GM12878 (cell line): ENCODE measurements at regions not wholly inside any gene's neighbourhood (a gene's known extent, or its start where the extent isn't known, plus 50 kb on each side); places are given as distances from the start of the nearest gene placed in this dataset.

Experiments
- ATAC-seq: fragments of 200-7000 bp; cut with Tn5 transposase; 3 replicates; pipeline ENCODE4 v1.9.1; 2020; ENCODE audit warnings: mild to moderate bottlenecking, moderate library complexity
- BruUV-seq: library from RNA; stranded (reverse); fragments of 400-500 nt; replicated peaks from 2 replicates; lab custom pipeline; 2021; lab: Mats Ljungman, UMichigan
- CTCF ChIA-PET: fragments of 300-600 bp; sonication (Branson Sonifier 250); formaldehyde crosslinking; extraction: SDS; loops from one replicate; lab custom pipeline; 2021; ENCODE audit warnings: inconsistent platforms; lab: Yijun Ruan, JAX
- POLR2A ChIA-PET: fragments of 350-600 bp; formaldehyde crosslinking; extraction: SDS; loops from one replicate; lab custom pipeline; 2021; ENCODE audit warnings: inconsistent platforms; lab: Charles Lee
- RAD21 ChIA-PET: fragments of 300-600 bp; sonication (Branson Sonifier 250); formaldehyde crosslinking; loops from one replicate; lab custom pipeline; 2023; ENCODE audit warnings: antibody characterized with exemption; ENCODE audit not compliant: unreplicated experiment; lab: Charles Lee
- SMC1A ChIA-PET: fragments of 300-600 bp; sonication (Branson Sonifier 250); formaldehyde crosslinking; loops from one replicate; lab custom pipeline; 2023; ENCODE audit not compliant: unreplicated experiment, uncharacterized antibody; lab: Charles Lee
- DNase-seq: peaks from one replicate; pipeline ENCODE4 v3.0.0-alpha.2; 2011; ENCODE audit warnings: low read depth, low spot score
- FAIRE-seq: peaks from 3 replicates; lab custom pipeline; 2011; peaks lifted over from hg19 to GRCh38; lab: Jason Lieb, UNC
- H2AFZ ChIP-seq: 2 replicates; pipeline ENCODE4 v1.6.0; 2011; ENCODE audit warnings: low read depth, low read length, control low read depth; ENCODE audit not compliant: control insufficient read depth
- H3K27ac ChIP-seq: 2 replicates; pipeline ENCODE4 v1.5.1; 2011; ENCODE audit warnings: control low read depth; ENCODE audit not compliant: control insufficient read depth, insufficient read depth
- H3K27me3 ChIP-seq, 2 experiments: replicated peaks in 1 of 2; 2 replicates each; pipeline versions ENCODE4 v1.6.0 to v1.6.1; 2011; ENCODE audit warnings: low read length in 1 of 2; ENCODE audit not compliant: control insufficient read depth in 2 of 2, insufficient read depth in 2 of 2
- H3K36me3 ChIP-seq, 2 experiments: 2 replicates each; pipeline ENCODE4 v1.5.1; 2011; ENCODE audit warnings: low read length in 1 of 2; ENCODE audit not compliant: control insufficient read depth in 2 of 2, insufficient read depth in 2 of 2
- H3K4me1 ChIP-seq: 2 replicates; pipeline ENCODE4 v1.6.1; 2011; ENCODE audit warnings: mild to moderate bottlenecking, low read length, moderate library complexity, mixed read lengths; ENCODE audit not compliant: control insufficient read depth, insufficient read depth
- H3K4me2 ChIP-seq: 2 replicates; pipeline ENCODE4 v1.6.0; 2011; ENCODE audit warnings: control low read depth; ENCODE audit not compliant: control insufficient read depth, insufficient read depth
- H3K4me3 ChIP-seq: fragments of 200-600 bp; sonication (generic); 2 replicates; pipeline ENCODE4 v1.5.1; 2016
- H3K79me2 ChIP-seq: 2 replicates; pipeline ENCODE4 v1.6.0; 2011; ENCODE audit warnings: low read length; ENCODE audit not compliant: control insufficient read depth, insufficient read depth
- H3K9ac ChIP-seq: 2 replicates; pipeline ENCODE4 v1.8.0; 2011; ENCODE audit warnings: low read length, control low read depth, mixed read lengths; ENCODE audit not compliant: control insufficient read depth, insufficient read depth
- H3K9me3 ChIP-seq: replicated peaks from 3 replicates; pipeline ENCODE4 v1.5.1; 2011; ENCODE audit warnings: mild to moderate bottlenecking, low read length; ENCODE audit not compliant: control insufficient read depth, insufficient read depth
- H4K20me1 ChIP-seq: 2 replicates; pipeline ENCODE4 v1.6.0; 2011; ENCODE audit not compliant: control insufficient read depth, insufficient read depth
- ASH2L ChIP-seq: fragments of 300-600, 200-600 bp; sonication (generic); IDR thresholded peaks from 2 replicates; pipeline ENCODE4 v1.6.1; 2017; ENCODE audit warnings: low read depth, mild to moderate bottlenecking, borderline replicate concordance
- ATF7 ChIP-seq: fragments of 450-650 bp; IDR thresholded peaks from 2 replicates; pipeline ENCODE4 v1.6.1; 2016; ENCODE audit warnings: low read depth, mild to moderate bottlenecking
- BMI1 ChIP-seq: fragments of 450-650 bp; IDR thresholded peaks from 2 replicates; pipeline ENCODE4 v1.6.1; 2016; ENCODE audit warnings: mild to moderate bottlenecking, moderate library complexity, borderline replicate concordance
- CREM ChIP-seq: IDR thresholded peaks from 2 replicates; pipeline ENCODE4 v1.6.1; 2014; ENCODE audit warnings: antibody characterized with exemption, low read depth
- FOXK2 ChIP-seq: fragments of 450-650 bp; IDR thresholded peaks from 2 replicates; pipeline ENCODE4 v1.6.1; 2017; ENCODE audit warnings: mild to moderate bottlenecking, moderate library complexity
- KLF5 ChIP-seq: fragments of 450-650 bp; IDR thresholded peaks from 2 replicates; pipeline ENCODE4 v1.6.1; 2014; ENCODE audit warnings: mild to moderate bottlenecking; ENCODE audit not compliant: partially characterized antibody
- NRF1 ChIP-seq: conservative IDR thresholded peaks from 2 replicates; pipeline ENCODE4 v1.6.1; 2011; ENCODE audit warnings: mild to moderate bottlenecking, low read depth, low read length, improper control_type of control experiment
- PAX5 ChIP-seq: IDR thresholded peaks from 2 replicates; pipeline ENCODE4 v1.6.1; 2011; ENCODE audit warnings: low read depth, low read length, borderline replicate concordance
- POU2F2 ChIP-seq: IDR thresholded peaks from 3 replicates; pipeline ENCODE4 v1.6.1; 2011; ENCODE audit warnings: low read depth, mild to moderate bottlenecking, low read length, borderline replicate concordance
- TCF3 ChIP-seq: IDR thresholded peaks from 2 replicates; pipeline ENCODE4 v1.6.1; 2012; ENCODE audit warnings: low read depth, mild to moderate bottlenecking, low read length, borderline replicate concordance; ENCODE audit not compliant: insufficient read depth
- YBX1 ChIP-seq: fragments of 450-650 bp; IDR thresholded peaks from 2 replicates; pipeline ENCODE4 v1.6.1; 2016; ENCODE audit warnings: antibody characterized with exemption
- ZNF384 ChIP-seq: IDR thresholded peaks from 2 replicates; pipeline ENCODE4 v1.6.1; 2012; ENCODE audit warnings: low read depth, mild to moderate bottlenecking, low read length, improper control_type of control experiment, borderline replicate concordance
- WGBS: methylation state at CpG from one replicate; pipeline ENCODE4 v1.1.6; 2016; ENCODE audit warnings: low lambda C conversion rate; ENCODE audit not compliant: insufficient replicate concordance, insufficient coverage; ENCODE audit errors: missing lambda C conversion rate; 5-methylcytosine and 5-hydroxymethylcytosine counted together
- in situ Hi-C: fragments of 300-500 bp; cut with MboI; formaldehyde crosslinking; loops from 9 replicates; pipeline ENCODE4 v1.14.3; 2018; ENCODE audit warnings: mixed read lengths
- intact Hi-C: fragments of 100-400 bp; cut with micrococcal nuclease; formaldehyde crosslinking; loops from one replicate; pipeline ENCODE4 v1.14.2; 2022; ENCODE audit not compliant: unreplicated experiment
- TF ChIP-seq, protein P1 (sequence below): IDR thresholded peaks from 2 replicates; pipeline ENCODE4 v1.6.1; 2011; ENCODE audit warnings: low read depth, mild to moderate bottlenecking, low read length, moderate library complexity, borderline replicate concordance; ENCODE audit errors: extremely low read depth
- TF ChIP-seq, protein P2 (sequence below): fragments of 450-650 bp; IDR thresholded peaks from 2 replicates; pipeline ENCODE4 v1.6.1; 2018; ENCODE audit warnings: borderline replicate concordance, mild to moderate bottlenecking; ENCODE audit not compliant: partially characterized antibody

DNA sequence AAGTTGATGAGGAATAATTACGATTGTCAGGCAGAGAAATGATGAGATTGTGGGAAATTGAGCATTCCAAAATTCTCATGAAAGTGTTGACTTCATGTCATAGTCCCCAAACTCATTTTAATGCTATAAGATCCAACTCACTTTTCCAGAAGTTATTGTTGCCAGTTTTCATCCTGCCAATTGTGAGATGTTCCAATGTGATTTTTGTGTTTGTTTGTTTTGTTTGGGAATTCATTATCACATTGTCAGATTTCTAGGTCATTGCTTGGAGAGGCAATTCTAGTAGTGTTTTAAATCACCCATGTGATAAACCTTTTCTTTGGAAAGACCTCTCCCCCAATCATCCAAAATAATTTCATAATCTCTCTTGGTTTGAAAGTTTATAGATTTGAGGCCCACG, 86.0 kb upstream of the ACVR2A start:
- Histone ChIP-seq H3K9ac (no peak overlapping the region), H3K4me3 (no peak overlapping the region), H3K27me3 (no peaks in the 10 kb centered on the region), H4K20me1 (no peaks in the 10 kb centered on the region), H3K4me1 (no peaks in the 10 kb centered on the region), H3K9me3 (no peaks in the 10 kb centered on the region; the same call in 2 of the 3 replicates), H3K36me3 (no peaks in the 10 kb centered on the region), H3K27ac (no peak overlapping the region), H3K79me2 (no peaks in the 10 kb centered on the region), H3K4me2 (no peak overlapping the region), H2AFZ (no peak overlapping the region)
- in situ Hi-C loops (no loop called here), intact Hi-C loops (no loop called here)
- TF ChIP-seq KLF5 (no peak), ATF7 (no peak), PAX5 (no peak), FOXK2 (no peak), BMI1 (no peak), CREM (no peak), YBX1 (no peak), ZNF384 (no peak), NRF1 (no peak), POU2F2 (no peak), TCF3 (no peak), ASH2L (no peak)
- TF ChIP-seq, protein P1, sequence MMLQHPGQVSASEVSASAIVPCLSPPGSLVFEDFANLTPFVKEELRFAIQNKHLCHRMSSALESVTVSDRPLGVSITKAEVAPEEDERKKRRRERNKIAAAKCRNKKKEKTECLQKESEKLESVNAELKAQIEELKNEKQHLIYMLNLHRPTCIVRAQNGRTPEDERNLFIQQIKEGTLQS: no peak
- TF ChIP-seq, protein P2, sequence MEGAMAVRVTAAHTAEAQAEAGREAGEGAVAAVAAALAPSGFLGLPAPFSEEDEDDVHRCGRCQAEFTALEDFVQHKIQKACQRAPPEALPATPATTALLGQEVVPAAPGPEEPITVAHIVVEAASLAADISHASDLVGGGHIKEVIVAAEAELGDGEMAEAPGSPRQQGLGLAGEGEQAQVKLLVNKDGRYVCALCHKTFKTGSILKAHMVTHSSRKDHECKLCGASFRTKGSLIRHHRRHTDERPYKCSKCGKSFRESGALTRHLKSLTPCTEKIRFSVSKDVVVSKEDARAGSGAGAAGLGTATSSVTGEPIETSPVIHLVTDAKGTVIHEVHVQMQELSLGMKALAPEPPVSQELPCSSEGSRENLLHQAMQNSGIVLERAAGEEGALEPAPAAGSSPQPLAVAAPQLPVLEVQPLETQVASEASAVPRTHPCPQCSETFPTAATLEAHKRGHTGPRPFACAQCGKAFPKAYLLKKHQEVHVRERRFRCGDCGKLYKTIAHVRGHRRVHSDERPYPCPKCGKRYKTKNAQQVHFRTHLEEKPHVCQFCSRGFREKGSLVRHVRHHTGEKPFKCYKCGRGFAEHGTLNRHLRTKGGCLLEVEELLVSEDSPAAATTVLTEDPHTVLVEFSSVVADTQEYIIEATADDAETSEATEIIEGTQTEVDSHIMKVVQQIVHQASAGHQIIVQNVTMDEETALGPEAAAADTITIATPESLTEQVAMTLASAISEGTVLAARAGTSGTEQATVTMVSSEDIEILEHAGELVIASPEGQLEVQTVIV: no peak
- ChIA-PET CTCF (interaction anchor here (0.6 kb wide), 1 partner anchor 10 kb away, joined by 3 read pairs; no protein-coding TSS in a partner anchor), POLR2A (no interaction called here), SMC1A (no interaction called here), RAD21 (no interaction called here)
- ATAC-seq: no peak
- no peak for FAIRE-seq
- no peak for DNase-seq
- BruUV-seq: no TSS peak
- 24% methylated on average over 2 of the region's 2 CpGs for whole genome bisulfite sequencing
